ENCODE measurements at regions not wholly inside any gene's neighbourhood (a gene's known extent, or its start where the extent isn't known, plus 50 kb on each side); places are given as distances from the start of the nearest gene placed in this dataset.

GRCh38 chr6:105882121-105882803 lies 203.9 kb upstream of the PRDM1 start:
- Mint-ChIP-seq H3K36me3 (ENCODE audit: low read depth) (no peaks in the 10 kb centered on the region), H3K4me3 (ENCODE audit: unreplicated experiment) (no peak overlapping the region), H3K27ac (ENCODE audit: unreplicated experiment) (no peak overlapping the region), H3K9me3 (ENCODE audit: low read depth) (no peaks in the 10 kb centered on the region), H3K27me3 (ENCODE audit: low read depth) (peaks cover 9% of the 10 kb centered on the region), H3K4me1 (ENCODE audit: low read depth) (no peaks in the 10 kb centered on the region)
- DNase-seq (ENCODE audit: low spot score): no peak
- no peak for TF ChIP-seq CTCF (IDR thresholded peaks at IDR 0.05)

- Mint-ChIP-seq H3K27ac (ENCODE audit: unreplicated experiment) (no peak overlapping the region), H3K4me3 (ENCODE audit: unreplicated experiment) (no peak overlapping the region), H3K36me3 (ENCODE audit: low read depth) (no peaks in the 10 kb centered on the region), H3K27me3 (ENCODE audit: low read depth) (peaks cover 10% of the 10 kb centered on the region), H3K4me1 (ENCODE audit: low read depth) (no peaks in the 10 kb centered on the region), H3K9me3 (ENCODE audit: low read depth) (no peaks in the 10 kb centered on the region)
- no peak for DNase-seq (ENCODE audit: low spot score)
- no peak for TF ChIP-seq CTCF (IDR thresholded peaks at IDR 0.05)
These were observed 204.5 kb upstream of the PRDM1 start for GRCh38 chr6:105881608-105882007.

GRCh38 chr6:105880030-105880492 lies 206.1 kb upstream of the PRDM1 start:
- no peak overlapping the region for H3K27ac Mint-ChIP-seq (ENCODE audit: unreplicated experiment)
- no peak for TF ChIP-seq CTCF (IDR thresholded peaks at IDR 0.05)

GRCh38 chr6:105879146-105879545 lies 207.0 kb upstream of the PRDM1 start:
- H3K4me1 Mint-ChIP-seq (ENCODE audit: low read depth): no peaks in the 10 kb centered on the region
- peaks cover 13% of the 10 kb centered on the region for H3K27me3 Mint-ChIP-seq (ENCODE audit: low read depth)
- no peaks in the 10 kb centered on the region for H3K36me3 Mint-ChIP-seq (ENCODE audit: low read depth)
- no peaks in the 10 kb centered on the region for H3K9me3 Mint-ChIP-seq (ENCODE audit: low read depth)
- no peak overlapping the region for H3K27ac Mint-ChIP-seq (ENCODE audit: unreplicated experiment)
- no peak for TF ChIP-seq CTCF (IDR thresholded peaks at IDR 0.05)
- no peak overlapping the region for H3K4me3 Mint-ChIP-seq (ENCODE audit: unreplicated experiment)
- DNase-seq (ENCODE audit: low spot score): no peak

More at GRCh38 chr6:105880030-105880492, 206.1 kb upstream of the PRDM1 start:
- DNase-seq (ENCODE audit: low spot score): no peak
- H3K36me3 Mint-ChIP-seq (ENCODE audit: low read depth): no peaks in the 10 kb centered on the region
- no peak overlapping the region for H3K4me3 Mint-ChIP-seq (ENCODE audit: unreplicated experiment)
- no peaks in the 10 kb centered on the region for H3K9me3 Mint-ChIP-seq (ENCODE audit: low read depth)
- H3K4me1 Mint-ChIP-seq (ENCODE audit: low read depth): no peaks in the 10 kb centered on the region
- peaks cover 13% of the 10 kb centered on the region for H3K27me3 Mint-ChIP-seq (ENCODE audit: low read depth)

GRCh38 chr6:105875974-105876640 lies 210.0 kb upstream of the PRDM1 start:
- H3K4me3 Mint-ChIP-seq (ENCODE audit: unreplicated experiment): no peak overlapping the region
- no peaks in the 10 kb centered on the region for H3K36me3 Mint-ChIP-seq (ENCODE audit: low read depth)
- H3K4me1 Mint-ChIP-seq (ENCODE audit: low read depth): no peaks in the 10 kb centered on the region
- peaks cover 20% of the 10 kb centered on the region for H3K27me3 Mint-ChIP-seq (ENCODE audit: low read depth)
- no peak for DNase-seq (ENCODE audit: low spot score)
- H3K27ac Mint-ChIP-seq (ENCODE audit: unreplicated experiment): no peak overlapping the region
- no peak for TF ChIP-seq CTCF (IDR thresholded peaks at IDR 0.05)
- no peaks in the 10 kb centered on the region for H3K9me3 Mint-ChIP-seq (ENCODE audit: low read depth)
